GM13977 (cell line): ENCODE measurements at regions not wholly inside any gene's neighbourhood (a gene's known extent, or its start where the extent isn't known, plus 50 kb on each side); places are given as distances from the start of the nearest gene placed in this dataset.

Source experiments
- DNase-seq: peaks from one replicate; pipeline ENCODE4 v3.0.0; 2012; ENCODE audit warnings: low spot score
- CTCF ChIP-seq: IDR thresholded peaks from 2 replicates; pipeline ENCODE4 v1.5.1; 2012; ENCODE audit warnings: mild to moderate bottlenecking, control low read depth; ENCODE audit not compliant: insufficient read depth; ENCODE audit errors: extremely low read depth, missing control alignments
- in situ Hi-C: fragments of 300-500 bp; cut with MboI; formaldehyde crosslinking; loops from one replicate; pipeline ENCODE4 v1.12.0; 2022; ENCODE audit warnings: low sequenced_read_pairs, low pct_unique_long_range_greater_than_20kb, mixed read lengths, inconsistent platforms; ENCODE audit not compliant: unreplicated experiment

GRCh38 chr13:78198419-78198818 lies 279.8 kb upstream of the EDNRB start:
- no peak for TF ChIP-seq CTCF
- in situ Hi-C loops, result no loop called here
- no peak for DNase-seq

- TF ChIP-seq CTCF, result no peak
- in situ Hi-C loops, result no loop called here
- DNase-seq, result no peak
These were observed 278.6 kb upstream of the EDNRB start for GRCh38 chr13:78197231-78197630.

DNA sequence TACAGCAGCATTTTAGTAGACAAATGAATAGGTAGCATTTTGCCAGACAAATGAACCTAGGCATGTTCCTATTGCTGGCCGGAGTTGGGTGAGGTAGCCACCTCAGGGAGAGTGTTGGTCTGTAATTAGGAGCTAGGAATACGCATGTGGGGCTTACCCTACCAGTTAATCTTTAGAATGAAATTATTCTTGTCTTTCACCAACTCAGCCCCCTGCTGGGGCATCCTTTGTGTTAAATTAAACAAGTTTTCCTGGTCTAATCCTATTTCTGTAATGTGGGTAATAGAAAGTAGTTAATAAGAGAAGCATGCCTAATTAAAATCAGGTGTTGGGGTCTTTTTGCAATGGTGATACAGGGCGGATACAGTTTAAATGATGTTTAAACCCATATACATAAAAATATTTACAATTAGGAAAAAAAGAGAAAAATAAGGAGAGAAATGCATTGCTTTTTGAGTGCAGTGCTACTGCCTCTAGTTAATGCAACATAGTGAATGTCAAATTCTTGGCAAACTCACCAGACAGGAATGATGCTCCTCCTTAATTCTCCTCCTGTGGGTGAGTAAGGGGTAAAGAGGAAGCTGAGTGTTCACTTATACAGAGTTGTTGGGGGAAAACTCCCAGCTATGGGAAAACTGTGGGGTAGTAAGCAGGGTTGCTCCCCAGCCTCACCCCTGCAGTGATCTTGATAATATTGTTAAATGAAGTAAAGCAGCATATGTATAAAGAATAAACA lies 276.4 kb upstream of the EDNRB start:
- TF ChIP-seq CTCF, result no peak
- DNase-seq, result no peak
- in situ Hi-C loops, result no loop called here

GRCh38 chr13:78193846-78194245 lies 275.2 kb upstream of the EDNRB start:
- no peak for DNase-seq
- in situ Hi-C loops, result no loop called here
- no peak for TF ChIP-seq CTCF

DNA sequence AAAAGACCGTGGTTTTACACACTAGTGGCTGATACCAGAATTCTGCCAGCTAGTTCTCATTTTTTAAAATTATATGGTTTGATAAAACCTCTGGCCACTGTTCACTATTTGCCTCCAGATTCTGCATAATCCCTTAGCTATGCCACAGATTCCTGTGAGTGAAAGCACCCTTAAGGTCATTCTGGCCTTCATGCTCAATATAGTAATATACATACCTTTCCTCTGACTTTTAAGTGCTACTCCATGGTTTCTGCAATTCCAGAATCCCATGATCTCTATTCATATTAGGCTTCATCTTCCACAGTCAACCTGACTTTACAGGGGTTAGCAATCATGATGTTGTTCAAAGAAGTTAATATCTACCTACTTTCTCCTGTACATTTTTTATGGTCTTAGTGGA lies 274.1 kb upstream of the EDNRB start:
- DNase-seq, result no peak
- in situ Hi-C loops, result no loop called here
- no peak for TF ChIP-seq CTCF

- in situ Hi-C loops, result no loop called here
- no peak for TF ChIP-seq CTCF
- DNase-seq, result no peak
These were observed 271.7 kb upstream of the EDNRB start for GRCh38 chr13:78190296-78190695.
